ENCODE measurements at regions not wholly inside any gene's neighbourhood (a gene's known extent, or its start where the extent isn't known, plus 50 kb on each side); places are given as distances from the start of the nearest gene placed in this dataset.

- TF ChIP-seq CTCF (IDR thresholded peaks at IDR 0.05; ENCODE audit: insufficient read depth, low read length), result no peak
- no peak for TF ChIP-seq GABPA (IDR thresholded peaks at IDR 0.05; ENCODE audit: low read depth)
- no peak for TF ChIP-seq POLR2AphosphoS5 (IDR thresholded peaks at IDR 0.05; ENCODE audit: low read depth)
- no peak for TF ChIP-seq REST (IDR thresholded peaks at IDR 0.05; ENCODE audit: insufficient replicate concordance, low read depth)
Measured at GRCh38 chr16:51907680-51908079, 639.3 kb downstream of the TOX3 start.

All from HL-60 (cell line).